GM12892 (cell line): ENCODE measurements at regions not wholly inside any gene's neighbourhood (a gene's known extent, or its start where the extent isn't known, plus 50 kb on each side); places are given as distances from the start of the nearest gene placed in this dataset.
"Not testable (repeated sequence)": the region's sequence is repeated elsewhere in the genome, so short reads cannot be mapped to it uniquely, and the experiment has no call there.

ENCODE experiments used
- POLR2A ChIP-seq: IDR thresholded peaks from 2 replicates; pipeline ENCODE4 v1.6.1; 2011; ENCODE audit warnings: low read depth, low read length, control low read depth
- POLR2AphosphoS5 ChIP-seq: IDR thresholded peaks from 2 replicates; pipeline ENCODE4 v1.6.1; 2011; ENCODE audit warnings: low read depth, low read length, control low read depth
- TAF1 ChIP-seq: IDR thresholded peaks from 2 replicates; pipeline ENCODE4 v1.6.1; 2011; ENCODE audit warnings: low read depth, mild to moderate bottlenecking, control low read depth, low read length, borderline replicate concordance

DNA sequence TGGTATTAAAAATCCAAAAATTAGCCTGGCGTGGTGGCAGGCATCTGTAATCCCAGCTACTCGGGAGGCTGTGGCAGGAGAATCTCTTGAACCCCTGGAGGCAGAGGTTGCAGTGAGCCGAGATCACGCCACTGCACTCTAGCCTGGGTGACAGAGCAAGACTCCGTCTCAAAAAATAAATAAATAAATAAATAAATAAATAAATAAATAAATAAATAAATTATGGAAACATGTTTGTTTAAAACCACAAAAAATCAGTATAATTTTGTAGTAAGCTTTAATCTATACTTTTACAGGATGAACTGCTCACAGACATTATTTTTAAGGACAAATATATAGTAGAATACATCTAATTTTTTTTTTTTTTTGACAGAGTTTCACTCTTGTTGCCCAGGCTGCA is 521.3 kb upstream of the ATXN7L3B start:
- TF ChIP-seq POLR2A, TAF1, POLR2AphosphoS5: not testable (repeated sequence)
